ENCODE measurements at regions not wholly inside any gene's neighbourhood (a gene's known extent, or its start where the extent isn't known, plus 50 kb on each side); places are given as distances from the start of the nearest gene placed in this dataset.

- TF ChIP-seq TAF1 (IDR thresholded peaks at IDR 0.05; ENCODE audit: borderline replicate concordance, insufficient read depth, low read length) (no peak), POLR2AphosphoS5 (IDR thresholded peaks at IDR 0.05; ENCODE audit: low read depth, low read length) (no peak), REST (IDR thresholded peaks at IDR 0.05; ENCODE audit: insufficient read depth in 1 of 2, low read depth in 2 of 2, low read length in 2 of 2) (no peak), SIN3A (IDR thresholded peaks at IDR 0.05; ENCODE audit: borderline replicate concordance, insufficient read depth, low read length) (no peak), FOXP2 (optimal IDR thresholded peaks at IDR 0.05; ENCODE audit: borderline replicate concordance, extremely low read depth, extremely low read length, insufficient read depth) (no peak)
Measured at GRCh38 chr15:25987638-25988037, 124.5 kb upstream of the ATP10A start.
